ENCODE measurements at regions not wholly inside any gene's neighbourhood (a gene's known extent, or its start where the extent isn't known, plus 50 kb on each side); places are given as distances from the start of the nearest gene placed in this dataset.

- TF ChIP-seq CTCF (conservative IDR thresholded peaks at IDR 0.05 in 1 of 2, IDR thresholded peaks at IDR 0.05 in 1 of 2; ENCODE audit: extremely low read depth in 1 of 2, insufficient read depth in 1 of 2, low read depth in 1 of 2, low read length in 2 of 2), result no peak
- no peak for TF ChIP-seq EZH2 (IDR thresholded peaks at IDR 0.05; ENCODE audit: borderline replicate concordance, low read length)
These were observed 157.6 kb upstream of the VEPH1 start for GRCh38 chr3:157660847-157661246.

Data from mammary epithelial cell (primary cell).